Endodermal cell (in vitro differentiated cells): ENCODE measurements at regions not wholly inside any gene's neighbourhood (a gene's known extent, or its start where the extent isn't known, plus 50 kb on each side); places are given as distances from the start of the nearest gene placed in this dataset.
A peak's percentile ranks its signal among the peaks of the same experiment; 100 is the strongest.

Source experiments
- DNase-seq: peaks from one replicate; pipeline ENCODE4 v3.0.0-alpha.2; 2017
- H3K27ac ChIP-seq: 2 replicates; pipeline ENCODE4 v1.5.1; 2013; ENCODE audit warnings: mild to moderate bottlenecking, low read depth, low read length, moderate library complexity
- H3K27me3 ChIP-seq: 2 replicates; pipeline ENCODE4 v1.6.1; 2013; ENCODE audit warnings: mild to moderate bottlenecking, low read length, moderate library complexity; ENCODE audit not compliant: insufficient read depth, control insufficient read depth, poor library complexity, severe bottlenecking
- H3K36me3 ChIP-seq: 2 replicates; pipeline ENCODE4 v1.7.0; 2013; ENCODE audit warnings: mild to moderate bottlenecking, low read length, moderate library complexity; ENCODE audit not compliant: control insufficient read depth, insufficient read depth
- H3K4me1 ChIP-seq: one replicate; pipeline ENCODE4 v1.7.0; 2013; ENCODE audit warnings: low read length; ENCODE audit not compliant: control insufficient read depth, insufficient read depth
- H3K4me3 ChIP-seq: 2 replicates; pipeline ENCODE4 v1.5.1; 2013; ENCODE audit warnings: mild to moderate bottlenecking, low read length, moderate library complexity
- H3K9ac ChIP-seq: 2 replicates; pipeline ENCODE4 v1.6.1; 2013; ENCODE audit warnings: mild to moderate bottlenecking, low read length, moderate library complexity; ENCODE audit not compliant: poor library complexity, severe bottlenecking; ENCODE audit errors: extremely low read depth
- H3K9me3 ChIP-seq: 2 replicates; pipeline ENCODE4 v1.6.1; 2013; ENCODE audit warnings: mild to moderate bottlenecking, low read length, moderate library complexity; ENCODE audit not compliant: control insufficient read depth
- H3K27ac Mint-ChIP-seq: 2 replicates; pipeline ENCODE4 v1.8.0; 2020; ENCODE audit warnings: mixed read lengths
- H3K27me3 Mint-ChIP-seq: 2 replicates; pipeline ENCODE4 v1.8.0; 2021; ENCODE audit warnings: mild to moderate bottlenecking, mixed read lengths; ENCODE audit not compliant: insufficient read depth
- H3K36me3 Mint-ChIP-seq: 2 replicates; pipeline ENCODE4 v1.8.0; 2020; ENCODE audit warnings: low read depth, mixed read lengths
- H3K4me1 Mint-ChIP-seq: 2 replicates; pipeline ENCODE4 v1.8.0; 2020; ENCODE audit warnings: mixed read lengths
- H3K4me3 Mint-ChIP-seq: 2 replicates; pipeline ENCODE4 v1.8.0; 2020; ENCODE audit warnings: mild to moderate bottlenecking, moderate library complexity, mixed read lengths
- H3K9me3 Mint-ChIP-seq: 2 replicates; pipeline ENCODE4 v1.8.0; 2020; ENCODE audit warnings: mild to moderate bottlenecking, mixed read lengths
- WGBS, 2 experiments: methylation state at CpG; one replicate each; pipeline versions ENCODE4 v1.1.5 to v1.1.7; 2013; ENCODE audit warnings: missing lambda C conversion rate in 2 of 2, mixed read lengths in 1 of 2; ENCODE audit not compliant: insufficient coverage in 1 of 2, insufficient read length in 1 of 2; 5-methylcytosine and 5-hydroxymethylcytosine counted together
- TF ChIP-seq, protein P1 (sequence below): fragments of 200-600 bp; sonication (generic); conservative IDR thresholded peaks from 2 replicates; pipeline ENCODE4 v1.5.0; 2021; ENCODE audit warnings: antibody characterized with exemption, mild to moderate bottlenecking

DNA sequence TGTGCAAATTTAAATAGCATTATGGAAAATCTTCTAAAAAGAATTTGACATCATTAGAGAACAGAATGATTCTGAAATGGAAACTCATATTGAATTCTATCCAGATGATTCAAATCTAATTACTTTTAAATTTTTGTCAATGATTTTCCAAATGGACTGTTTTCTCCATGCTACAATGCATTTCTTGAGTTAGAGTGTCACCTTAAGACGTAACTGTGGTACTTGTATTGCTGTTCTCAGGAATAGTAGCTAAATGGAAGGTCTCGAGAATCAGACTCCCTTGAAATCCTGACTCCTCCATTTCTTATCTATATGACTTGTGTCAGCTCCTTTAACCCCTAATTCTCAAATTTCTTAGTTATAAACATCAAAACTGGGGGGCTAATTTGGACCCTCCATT is 102.3 kb downstream of the P2RY1 start:
- Histone ChIP-seq H3K36me3 (no peaks in the 10 kb centered on the region), H3K27me3 (no peaks in the 10 kb centered on the region), H3K9ac (no peak overlapping the region), H3K4me1 (no peaks in the 10 kb centered on the region), H3K27ac (no peak overlapping the region), H3K4me3 (no peak overlapping the region), H3K9me3 (no peaks in the 10 kb centered on the region)
- Mint-ChIP-seq H3K9me3 (no peaks in the 10 kb centered on the region), H3K4me1 (peaks cover 7% of the 10 kb centered on the region), H3K4me3 (no peak overlapping the region), H3K27me3 (no peaks in the 10 kb centered on the region), H3K27ac (no peak overlapping the region), H3K36me3 (no peaks in the 10 kb centered on the region)
- TF ChIP-seq, protein P1, sequence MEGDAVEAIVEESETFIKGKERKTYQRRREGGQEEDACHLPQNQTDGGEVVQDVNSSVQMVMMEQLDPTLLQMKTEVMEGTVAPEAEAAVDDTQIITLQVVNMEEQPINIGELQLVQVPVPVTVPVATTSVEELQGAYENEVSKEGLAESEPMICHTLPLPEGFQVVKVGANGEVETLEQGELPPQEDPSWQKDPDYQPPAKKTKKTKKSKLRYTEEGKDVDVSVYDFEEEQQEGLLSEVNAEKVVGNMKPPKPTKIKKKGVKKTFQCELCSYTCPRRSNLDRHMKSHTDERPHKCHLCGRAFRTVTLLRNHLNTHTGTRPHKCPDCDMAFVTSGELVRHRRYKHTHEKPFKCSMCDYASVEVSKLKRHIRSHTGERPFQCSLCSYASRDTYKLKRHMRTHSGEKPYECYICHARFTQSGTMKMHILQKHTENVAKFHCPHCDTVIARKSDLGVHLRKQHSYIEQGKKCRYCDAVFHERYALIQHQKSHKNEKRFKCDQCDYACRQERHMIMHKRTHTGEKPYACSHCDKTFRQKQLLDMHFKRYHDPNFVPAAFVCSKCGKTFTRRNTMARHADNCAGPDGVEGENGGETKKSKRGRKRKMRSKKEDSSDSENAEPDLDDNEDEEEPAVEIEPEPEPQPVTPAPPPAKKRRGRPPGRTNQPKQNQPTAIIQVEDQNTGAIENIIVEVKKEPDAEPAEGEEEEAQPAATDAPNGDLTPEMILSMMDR: peak; percentile 58
- no peak for DNase-seq
- WGBS, 2 experiments: 84% methylated on average over 2 of the region's 2 CpGs; no CpG with 5 or more reads in 1 of the 2 experiments

DNA sequence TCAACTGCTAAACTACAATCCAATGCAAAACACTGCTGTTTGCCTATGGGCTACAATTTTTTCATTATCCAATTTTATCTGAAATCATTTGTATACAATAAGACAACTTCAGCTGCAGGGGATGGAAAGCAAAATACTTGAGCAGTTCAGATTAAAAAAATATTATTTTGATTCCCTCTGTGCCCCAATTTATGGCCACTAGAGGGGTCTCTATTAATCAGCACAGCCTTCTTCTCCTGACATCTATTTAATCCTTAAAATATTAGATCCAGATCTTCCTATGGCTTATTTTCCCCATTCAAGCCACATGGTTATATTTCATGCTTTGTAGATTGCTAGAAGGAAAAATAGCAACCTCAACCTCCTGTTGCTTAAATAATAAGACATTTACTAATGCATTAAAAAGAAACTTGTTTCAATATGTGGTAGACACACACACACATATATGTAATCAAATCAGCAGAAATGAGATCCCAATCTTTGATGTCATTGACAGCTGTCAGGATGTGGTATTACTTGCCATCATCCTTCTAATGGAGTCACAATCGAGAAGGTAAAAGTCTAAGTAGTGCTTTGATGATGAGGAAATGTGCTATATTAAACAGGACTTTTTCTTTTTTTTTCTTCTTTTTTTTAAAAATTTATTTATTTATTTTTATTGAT is 104.2 kb downstream of the P2RY1 start:
- TF ChIP-seq, protein P1: peak; percentile 63
- H3K4me1 ChIP-seq: no peaks in the 10 kb centered on the region
- H3K27me3 ChIP-seq: no peaks in the 10 kb centered on the region

DNA sequence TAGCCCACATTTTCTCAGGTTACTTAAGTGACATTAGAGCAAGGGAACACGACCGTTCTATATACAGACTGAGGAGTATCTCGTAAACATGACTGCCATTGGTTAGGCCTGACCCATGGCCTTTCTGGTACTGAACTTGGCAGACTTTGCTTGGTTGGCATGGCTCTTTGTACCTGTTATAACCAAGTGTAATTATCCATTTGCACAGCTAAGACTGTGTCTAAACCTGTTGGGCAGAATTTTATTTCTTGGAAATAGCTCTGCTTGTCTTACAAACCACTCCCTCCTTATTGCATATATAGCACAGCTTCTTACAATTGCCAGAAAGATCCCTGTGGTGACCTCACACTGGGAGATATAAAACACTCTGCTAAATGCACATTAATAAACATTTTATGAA is 106.9 kb downstream of the P2RY1 start:
- 94 to 97% methylated on average over 3 of the region's 3 CpGs for WGBS, 2 experiments
- H3K4me1 Mint-ChIP-seq: peaks cover 19% of the 10 kb centered on the region
- H3K9me3 Mint-ChIP-seq: no peaks in the 10 kb centered on the region
- no peaks in the 10 kb centered on the region for H3K36me3 ChIP-seq
- H3K36me3 Mint-ChIP-seq: no peaks in the 10 kb centered on the region
- TF ChIP-seq, protein P1: no peak
- no peak for DNase-seq
- H3K4me3 Mint-ChIP-seq: no peak overlapping the region
- peaks cover 3% of the 10 kb centered on the region for H3K4me1 ChIP-seq
- no peak overlapping the region for H3K27ac Mint-ChIP-seq
- no peak overlapping the region for H3K27ac ChIP-seq
- H3K9me3 ChIP-seq: no peaks in the 10 kb centered on the region
- no peak overlapping the region for H3K9ac ChIP-seq
- no peaks in the 10 kb centered on the region for H3K27me3 ChIP-seq
- no peaks in the 10 kb centered on the region for H3K27me3 Mint-ChIP-seq
- H3K4me3 ChIP-seq: no peak overlapping the region

More for the DNA sequence above, 104.2 kb downstream of the P2RY1 start:
- Histone ChIP-seq H3K36me3 (no peaks in the 10 kb centered on the region), H3K9me3 (no peaks in the 10 kb centered on the region), H3K27ac (no peak overlapping the region), H3K9ac (no peak overlapping the region), H3K4me3 (no peak overlapping the region)
- Mint-ChIP-seq H3K4me1 (peaks cover 9% of the 10 kb centered on the region), H3K36me3 (no peaks in the 10 kb centered on the region), H3K9me3 (no peaks in the 10 kb centered on the region), H3K27me3 (no peaks in the 10 kb centered on the region), H3K4me3 (no peak overlapping the region), H3K27ac (no peak overlapping the region)
- no peak for DNase-seq
- WGBS, 2 experiments: 100% methylated on average over 1 of the region's 1 CpG; no CpG with 5 or more reads in 1 of the 2 experiments
